Cerebellar cortex (tissue), 1 donor: ENCODE measurements at regions not wholly inside any gene's neighbourhood (a gene's known extent, or its start where the extent isn't known, plus 50 kb on each side); places are given as distances from the start of the nearest gene placed in this dataset.
"Not testable (repeated sequence)": the region's sequence is repeated elsewhere in the genome, so short reads cannot be mapped to it uniquely, and the experiment has no call there.

Experiments used
- DNase-seq: peaks from one replicate; pipeline ENCODE4 v3.0.0-alpha.2; 2015; ENCODE audit warnings: low spot score

DNA sequence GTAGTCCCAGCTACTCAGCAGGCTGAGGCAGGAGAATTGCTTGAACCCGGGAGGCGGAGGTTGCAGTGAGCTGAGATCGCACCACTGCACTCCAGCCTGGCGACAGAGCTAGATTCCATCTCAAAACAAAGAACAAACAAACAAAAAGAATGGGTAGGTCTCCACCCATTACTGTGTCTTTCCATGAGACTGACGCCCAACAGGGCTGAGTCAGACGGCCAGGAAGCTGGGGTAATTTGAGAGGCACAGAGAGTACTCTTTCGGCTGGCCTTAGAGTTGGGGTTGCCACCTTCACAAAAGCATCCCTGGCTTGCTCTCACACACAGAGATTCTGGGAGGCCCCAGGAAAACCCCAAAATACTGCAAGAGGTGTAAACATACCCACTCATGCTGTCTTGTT lies 72.0 kb upstream of the DHRSX start:
- DNase-seq = no peak

DNA sequence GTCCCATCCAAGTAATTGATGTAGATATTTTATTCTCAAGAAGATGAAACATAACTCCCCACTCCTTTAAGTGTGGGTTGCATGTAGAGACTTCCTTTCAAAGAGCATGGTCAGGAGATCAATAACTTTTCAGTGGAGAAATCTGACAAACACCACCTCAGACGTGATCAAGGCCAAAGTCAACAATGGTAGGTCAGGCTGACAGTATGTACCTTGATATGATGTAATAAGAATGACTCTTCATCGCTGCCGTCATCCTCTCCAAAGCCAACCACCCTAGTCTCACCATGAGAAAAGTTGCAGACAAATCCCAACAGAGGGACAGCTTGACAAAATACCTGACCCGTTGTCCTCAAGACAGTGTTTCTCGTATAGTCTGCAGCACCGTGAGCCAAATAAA lies 67.3 kb upstream of the DHRSX start:
- DNase-seq = no peak

DNA sequence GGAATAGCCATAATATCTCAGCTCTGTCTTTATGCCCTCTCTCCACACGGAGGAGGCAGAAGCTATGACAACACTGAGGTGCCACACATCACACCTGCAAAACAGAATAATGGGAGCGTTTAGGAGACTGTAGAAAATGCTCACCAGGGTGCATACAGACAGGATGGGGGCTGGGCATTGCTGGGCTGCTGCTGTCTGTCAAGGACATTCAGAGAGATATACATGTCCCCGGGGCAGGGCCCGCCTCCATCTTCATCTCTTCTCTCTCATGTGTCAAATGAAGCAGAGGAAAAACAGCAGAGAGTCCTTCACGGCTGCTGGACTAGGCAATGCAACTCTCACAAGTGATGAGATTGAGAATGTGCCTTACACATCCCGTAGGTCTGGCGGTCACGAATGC lies 65.3 kb upstream of the DHRSX start:
- DNase-seq = no peak

DNA sequence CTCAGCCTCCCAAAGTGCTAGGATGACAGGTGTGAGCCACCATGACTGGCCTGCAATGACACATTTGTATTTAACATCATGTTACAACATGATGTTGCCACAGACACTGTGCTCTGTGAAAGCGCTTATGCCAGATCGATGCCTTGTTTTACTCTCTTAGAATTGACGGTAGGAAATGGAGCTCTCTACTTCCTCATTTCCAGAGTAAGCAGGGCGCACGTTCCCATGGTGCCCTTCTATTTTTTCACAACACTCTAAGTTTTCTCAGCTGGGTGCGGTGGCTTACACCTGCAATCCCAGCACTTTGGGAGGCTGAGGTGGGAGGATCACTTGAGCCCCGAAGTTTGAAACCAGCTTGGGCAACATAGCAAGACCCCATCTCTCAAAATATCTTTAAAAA lies 60.7 kb upstream of the DHRSX start:
- DNase-seq = no peak

DNA sequence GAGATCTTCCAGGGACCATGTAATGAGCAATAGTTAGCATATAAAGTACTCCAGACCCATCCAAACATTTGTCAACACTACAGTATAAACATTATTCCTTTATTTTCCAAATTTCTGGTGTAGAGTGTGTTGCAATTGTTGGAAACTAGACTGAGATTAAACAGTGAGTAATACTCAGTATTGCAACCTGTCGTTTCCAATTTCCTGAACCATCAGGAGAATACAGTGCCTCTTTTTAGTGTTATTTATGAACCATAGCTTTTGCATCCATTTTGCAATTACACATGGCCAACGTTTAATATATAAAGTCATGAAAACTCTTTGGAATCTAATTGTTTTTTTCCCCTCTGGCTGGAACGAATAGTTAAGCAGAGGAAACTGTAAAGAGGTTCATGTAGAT lies 58.3 kb upstream of the DHRSX start:
- no peak for DNase-seq

DNA sequence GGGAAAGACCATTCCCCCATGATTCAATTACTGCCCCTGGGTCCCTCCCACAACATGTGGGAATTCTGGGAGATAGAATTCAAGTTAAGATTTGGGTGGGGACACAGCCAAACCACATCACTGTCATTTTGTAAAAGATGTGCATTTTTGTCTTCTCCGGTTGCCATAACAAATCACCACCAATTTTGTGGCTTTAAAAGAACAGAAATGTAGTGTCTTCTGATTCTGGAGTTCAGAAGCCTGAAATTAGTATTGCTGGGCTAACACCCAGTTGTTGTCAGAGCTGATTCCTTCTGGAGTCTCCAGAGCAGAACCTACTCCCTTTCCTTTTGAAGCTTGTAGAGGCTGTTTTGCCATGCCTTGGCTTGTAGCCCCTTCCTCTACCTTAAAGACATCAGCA lies 54.1 kb upstream of the DHRSX start:
- no peak for DNase-seq

DNA sequence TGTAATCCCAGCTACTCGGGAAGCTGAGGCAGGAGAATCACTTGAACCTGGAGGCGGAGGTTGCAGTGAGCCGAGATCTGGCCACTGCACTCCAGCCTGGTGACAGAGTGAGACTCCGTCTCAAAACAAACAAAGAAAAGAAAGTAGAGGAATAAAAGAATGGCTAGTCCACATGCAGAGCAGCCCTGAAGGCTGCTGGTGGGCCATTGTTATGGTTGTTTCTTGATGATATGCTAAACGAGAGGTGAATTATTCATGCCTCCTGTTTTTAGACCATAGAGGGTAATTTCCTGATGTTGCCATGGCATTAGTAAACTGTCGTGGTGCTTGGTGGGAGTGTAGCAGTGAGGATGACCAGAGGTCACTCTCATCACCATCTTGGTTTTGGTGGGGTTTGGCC lies 53.3 kb upstream of the DHRSX start:
- not testable (repeated sequence) for DNase-seq

DNA sequence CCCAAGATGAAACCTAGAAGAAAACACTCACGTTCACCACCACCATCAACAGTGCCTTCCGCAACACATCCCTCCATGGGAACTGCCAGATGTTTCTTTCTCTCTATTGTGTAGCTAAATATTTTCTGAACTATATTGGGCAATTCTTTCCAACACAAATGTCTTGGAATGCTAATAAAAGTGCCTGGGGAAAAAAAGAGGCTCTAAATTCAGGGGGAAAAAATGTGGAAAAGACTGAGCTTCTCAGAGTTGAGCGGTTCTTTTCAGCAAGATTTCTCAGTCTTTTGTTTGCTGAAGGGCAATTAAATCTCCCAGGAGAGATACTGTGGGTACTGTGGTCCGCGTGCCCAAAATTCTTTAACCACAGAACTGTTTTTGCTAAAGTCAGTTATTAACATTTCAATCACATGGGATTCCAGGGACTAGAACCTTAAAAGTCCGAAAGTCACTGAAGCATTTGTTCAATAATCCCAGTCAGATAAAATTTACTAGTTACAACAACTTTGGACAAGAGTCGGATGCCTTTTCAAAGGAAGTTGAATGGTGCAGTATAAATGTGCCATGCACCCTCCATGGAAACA lies 51.9 kb upstream of the DHRSX start:
- DNase-seq = no peak

DNA sequence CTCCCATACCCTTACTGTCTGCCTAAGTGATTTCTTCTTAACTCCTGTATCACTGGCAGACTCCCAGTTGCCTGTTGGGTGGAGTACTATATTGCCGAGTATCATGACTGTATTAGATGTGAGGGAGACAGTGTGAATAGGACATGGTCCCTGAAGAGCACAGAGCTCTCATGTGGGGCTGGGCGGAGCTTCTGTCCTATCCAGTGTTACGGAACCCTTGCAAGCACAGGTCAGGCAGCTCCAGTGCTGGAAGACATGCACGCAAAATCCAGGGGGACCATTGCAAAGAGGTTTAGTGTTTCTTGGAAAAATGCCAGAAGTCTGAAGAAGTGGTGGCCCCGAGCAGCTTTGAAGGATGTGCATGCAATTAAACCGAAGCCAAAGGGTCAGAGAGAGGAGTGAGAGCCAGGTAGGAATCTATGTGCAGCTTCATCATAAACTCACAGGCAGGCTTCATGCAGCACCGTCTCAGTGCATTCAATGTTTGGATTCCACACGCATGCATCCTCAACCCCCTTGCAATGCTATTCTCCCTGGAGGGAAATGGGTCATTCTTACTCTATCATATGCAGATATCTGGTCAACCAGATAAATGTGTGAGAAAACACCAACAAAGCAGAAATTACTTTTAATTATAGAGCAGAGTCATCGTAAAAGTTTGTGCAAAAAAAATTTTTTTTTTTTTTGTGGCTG lies 49.7 kb upstream of the DHRSX start:
- DNase-seq = no peak
